PC-3 (cell line): ENCODE measurements at regions not wholly inside any gene's neighbourhood (a gene's known extent, or its start where the extent isn't known, plus 50 kb on each side); places are given as distances from the start of the nearest gene placed in this dataset.

Experiments used
- CTCF ChIP-seq: fragments of 300-600 bp; sonication (generic); conservative IDR thresholded peaks from 2 replicates; pipeline ENCODE4 v1.5.1; 2017; ENCODE audit warnings: antibody characterized with exemption, low read depth, mild to moderate bottlenecking, low read length
- EZH2 ChIP-seq: fragments of 300-600 bp; sonication (generic); IDR thresholded peaks from one replicate; pipeline ENCODE4 v1.6.1; 2017; ENCODE audit warnings: antibody characterized with exemption, mild to moderate bottlenecking, low read length; ENCODE audit not compliant: unreplicated experiment

- no peak for TF ChIP-seq CTCF
- no peak for TF ChIP-seq EZH2
Measured at GRCh38 chr3:99402755-99403154, 235.6 kb upstream of the COL8A1 start.
